Smooth muscle cell (in vitro differentiated cells): ENCODE measurements at regions not wholly inside any gene's neighbourhood (a gene's known extent, or its start where the extent isn't known, plus 50 kb on each side); places are given as distances from the start of the nearest gene placed in this dataset.

Experiments
- DNase-seq: peaks from one replicate; lab custom pipeline; 2025; ENCODE audit not compliant: unreplicated experiment; lab: John Stamatoyannopoulos, UW
- H2AFZ ChIP-seq: fragments of 200-600 bp; sonication (generic); 2 replicates; pipeline ENCODE4 v1.6.0; 2016; ENCODE audit warnings: antibody characterized with exemption, low read depth, mild to moderate bottlenecking
- H3F3A ChIP-seq: fragments of 200-600 bp; sonication (generic); 2 replicates; pipeline ENCODE4 v1.6.0; 2017; ENCODE audit warnings: antibody characterized with exemption, low read depth
- H3K27ac ChIP-seq: fragments of 200-600 bp; sonication (generic); 2 replicates; pipeline ENCODE4 v1.5.1; 2016; ENCODE audit warnings: low read depth, mild to moderate bottlenecking
- H3K27me3 ChIP-seq: fragments of 200-600 bp; sonication (generic); 2 replicates; pipeline ENCODE4 v1.6.1; 2016; ENCODE audit warnings: low read depth, mild to moderate bottlenecking
- H3K36me3 ChIP-seq: fragments of 200-600 bp; sonication (generic); 2 replicates; pipeline ENCODE4 v1.5.1; 2016; ENCODE audit warnings: low read depth
- H3K4me1 ChIP-seq: fragments of 200-600 bp; sonication (generic); 2 replicates; pipeline ENCODE4 v1.5.1; 2016; ENCODE audit warnings: low read depth
- H3K4me2 ChIP-seq: fragments of 200-600 bp; sonication (generic); 2 replicates; pipeline ENCODE4 v1.6.0; 2016; ENCODE audit warnings: mild to moderate bottlenecking
- H3K4me3 ChIP-seq: fragments of 200-600 bp; sonication (generic); 2 replicates; pipeline ENCODE4 v1.5.1; 2016; ENCODE audit warnings: mild to moderate bottlenecking
- H3K79me2 ChIP-seq: fragments of 200-600 bp; sonication (generic); 2 replicates; pipeline ENCODE4 v1.6.0; 2016; ENCODE audit warnings: low read depth, mild to moderate bottlenecking
- H3K9ac ChIP-seq: fragments of 200-600 bp; sonication (generic); 2 replicates; pipeline ENCODE4 v1.6.0; 2016; ENCODE audit warnings: low read depth
- H3K9me3 ChIP-seq: fragments of 200-600 bp; sonication (generic); replicated peaks from 2 replicates; pipeline ENCODE4 v1.5.1; 2016; ENCODE audit warnings: low read depth
- H4K20me1 ChIP-seq: fragments of 200-600 bp; sonication (generic); 2 replicates; pipeline ENCODE4 v1.6.0; 2016; ENCODE audit warnings: low read depth
- WGBS: methylation state at CpG from one replicate; pipeline ENCODE4 v1.1.7; 2016; ENCODE audit warnings: low lambda C conversion rate; 5-methylcytosine and 5-hydroxymethylcytosine counted together
- TF ChIP-seq, protein P1 (sequence below): fragments of 200-600 bp; sonication (generic); IDR thresholded peaks from 2 replicates; pipeline ENCODE4 v1.5.1; 2017; ENCODE audit warnings: borderline replicate concordance, mild to moderate bottlenecking, antibody characterized with exemption; ENCODE audit not compliant: insufficient read depth, poor library complexity, severe bottlenecking

DNA sequence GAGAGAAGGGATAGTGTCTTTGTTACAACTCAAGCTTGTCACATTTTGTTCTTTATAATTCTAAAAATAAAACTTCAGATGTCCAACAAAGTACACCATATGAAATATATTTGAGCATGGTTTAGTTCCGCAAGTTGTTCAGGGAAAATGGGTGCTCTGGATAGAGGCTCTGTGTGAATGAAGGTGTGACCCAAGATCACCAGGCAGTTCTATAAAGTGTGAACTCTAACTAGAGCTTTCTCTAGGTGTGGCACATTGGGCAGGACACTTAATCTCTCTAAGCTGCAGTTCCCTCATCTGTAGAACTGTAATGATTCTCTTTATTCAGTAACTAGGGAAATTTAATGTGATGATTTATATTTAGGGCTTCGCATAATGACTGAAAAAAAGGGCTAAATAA, 139.3 kb downstream of the BCHE start:
- Histone ChIP-seq H3K4me3 (no peak overlapping the region), H3K79me2 (no peaks in the 10 kb centered on the region), H3K9me3 (no peaks in the 10 kb centered on the region)

GRCh38 chr3:165696496-165696895, 140.7 kb downstream of the BCHE start:
- Histone ChIP-seq H3K9ac (no peak overlapping the region), H3K4me1 (no peaks in the 10 kb centered on the region), H4K20me1 (no peaks in the 10 kb centered on the region), H3K4me2 (no peak overlapping the region), H2AFZ (no peak overlapping the region), H3K36me3 (no peaks in the 10 kb centered on the region), H3K4me3 (no peak overlapping the region), H3K9me3 (no peaks in the 10 kb centered on the region), H3K27ac (no peak overlapping the region), H3K27me3 (no peaks in the 10 kb centered on the region), H3K79me2 (no peaks in the 10 kb centered on the region), H3F3A (no peaks in the 10 kb centered on the region)
- WGBS, result 100% methylated on average over 1 of the region's 1 CpG
- TF ChIP-seq, protein P1, sequence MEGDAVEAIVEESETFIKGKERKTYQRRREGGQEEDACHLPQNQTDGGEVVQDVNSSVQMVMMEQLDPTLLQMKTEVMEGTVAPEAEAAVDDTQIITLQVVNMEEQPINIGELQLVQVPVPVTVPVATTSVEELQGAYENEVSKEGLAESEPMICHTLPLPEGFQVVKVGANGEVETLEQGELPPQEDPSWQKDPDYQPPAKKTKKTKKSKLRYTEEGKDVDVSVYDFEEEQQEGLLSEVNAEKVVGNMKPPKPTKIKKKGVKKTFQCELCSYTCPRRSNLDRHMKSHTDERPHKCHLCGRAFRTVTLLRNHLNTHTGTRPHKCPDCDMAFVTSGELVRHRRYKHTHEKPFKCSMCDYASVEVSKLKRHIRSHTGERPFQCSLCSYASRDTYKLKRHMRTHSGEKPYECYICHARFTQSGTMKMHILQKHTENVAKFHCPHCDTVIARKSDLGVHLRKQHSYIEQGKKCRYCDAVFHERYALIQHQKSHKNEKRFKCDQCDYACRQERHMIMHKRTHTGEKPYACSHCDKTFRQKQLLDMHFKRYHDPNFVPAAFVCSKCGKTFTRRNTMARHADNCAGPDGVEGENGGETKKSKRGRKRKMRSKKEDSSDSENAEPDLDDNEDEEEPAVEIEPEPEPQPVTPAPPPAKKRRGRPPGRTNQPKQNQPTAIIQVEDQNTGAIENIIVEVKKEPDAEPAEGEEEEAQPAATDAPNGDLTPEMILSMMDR, result no peak
- DNase-seq, result no peak

More for the DNA sequence above, 139.3 kb downstream of the BCHE start:
- TF ChIP-seq, protein P1, result no peak
- H3K9ac ChIP-seq, result no peak overlapping the region
- WGBS, result 93% methylated on average over 2 of the region's 2 CpGs
- DNase-seq, result no peak
- no peaks in the 10 kb centered on the region for H3K36me3 ChIP-seq
- H3K27ac ChIP-seq, result no peak overlapping the region
- H2AFZ ChIP-seq, result no peak overlapping the region
- no peaks in the 10 kb centered on the region for H3K27me3 ChIP-seq
- no peaks in the 10 kb centered on the region for H3K4me1 ChIP-seq
- H3F3A ChIP-seq, result no peaks in the 10 kb centered on the region
- H4K20me1 ChIP-seq, result no peaks in the 10 kb centered on the region
- H3K4me2 ChIP-seq, result no peak overlapping the region

DNA sequence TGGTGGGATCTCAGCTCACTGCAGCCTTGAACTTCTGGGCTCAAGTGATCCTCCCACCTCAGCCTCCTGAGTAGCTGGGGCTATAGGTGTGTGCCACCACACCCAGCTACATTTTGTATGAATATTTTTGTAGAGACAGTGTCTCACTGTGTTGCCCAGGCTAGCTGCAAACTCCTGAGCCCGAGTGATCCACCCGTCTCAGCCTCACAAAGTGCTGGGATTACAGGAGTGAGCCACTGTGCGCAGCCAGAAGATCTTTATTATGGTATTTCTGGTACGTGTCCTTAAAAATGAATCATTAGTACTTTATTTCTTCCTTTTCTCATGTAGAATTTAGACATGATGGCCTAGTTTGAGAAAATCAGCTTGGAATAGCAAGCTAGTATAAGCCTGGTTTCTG, 153.3 kb downstream of the BCHE start:
- Histone ChIP-seq H3K9ac (no peak overlapping the region), H3K79me2 (no peaks in the 10 kb centered on the region), H3K4me1 (no peaks in the 10 kb centered on the region), H3K4me2 (no peak overlapping the region), H3K27ac (no peak overlapping the region), H3F3A (no peaks in the 10 kb centered on the region), H2AFZ (no peak overlapping the region), H3K4me3 (no peak overlapping the region), H3K27me3 (no peaks in the 10 kb centered on the region), H3K36me3 (no peaks in the 10 kb centered on the region), H3K9me3 (no peaks in the 10 kb centered on the region), H4K20me1 (no peaks in the 10 kb centered on the region)
- no peak for DNase-seq
- WGBS, result 84% methylated on average over 4 of the region's 4 CpGs
- TF ChIP-seq, protein P1, result no peak

GRCh38 chr3:165682734-165683133, 154.5 kb downstream of the BCHE start:
- Histone ChIP-seq H3K27ac (no peak overlapping the region), H3K36me3 (no peaks in the 10 kb centered on the region), H3K79me2 (no peaks in the 10 kb centered on the region), H3K4me1 (no peaks in the 10 kb centered on the region), H3K9ac (no peak overlapping the region), H3K4me3 (no peak overlapping the region), H3K4me2 (no peak overlapping the region), H2AFZ (no peak overlapping the region), H3F3A (no peaks in the 10 kb centered on the region), H3K9me3 (no peaks in the 10 kb centered on the region), H3K27me3 (no peaks in the 10 kb centered on the region), H4K20me1 (no peaks in the 10 kb centered on the region)
- DNase-seq, result no peak
- TF ChIP-seq, protein P1, result no peak
- WGBS, result 96% methylated on average over 3 of the region's 3 CpGs
